Vagina (tissue), 2 donors: ENCODE measurements at regions not wholly inside any gene's neighbourhood (a gene's known extent, or its start where the extent isn't known, plus 50 kb on each side); places are given as distances from the start of the nearest gene placed in this dataset.

Experiments used
- POLR2A ChIP-seq, 2 donors: fragments of 450-650 bp; IDR thresholded peaks; one replicate each; pipeline ENCODE4 v1.6.1; 2017; ENCODE audit warnings: antibody characterized with exemption in 2 of 2, mild to moderate bottlenecking in 2 of 2, moderate library complexity in 2 of 2
- POLR2AphosphoS5 ChIP-seq, 2 donors: sonication (generic); formaldehyde crosslinking; IDR thresholded peaks; one replicate each; pipeline ENCODE4 v1.9.0; 2017; ENCODE audit warnings: antibody characterized with exemption in 2 of 2, mild to moderate bottlenecking in 2 of 2, low read depth in 1 of 2; ENCODE audit not compliant: insufficient read depth in 1 of 2
- TF ChIP-seq, protein P1 (sequence below), 3 experiments: fragments of 450-650 bp in 2 of 3; fragments of 200-600 bp in 1 of 3; sonication (generic) in 1 of 3; IDR thresholded peaks; one replicate each; pipeline ENCODE4 v1.5.1; 2017 to 2019; ENCODE audit warnings: antibody characterized with exemption in 3 of 3, mild to moderate bottlenecking in 2 of 3, moderate library complexity in 2 of 3

GRCh38 chr20:46814366-46815232 is 80.0 kb upstream of the EYA2 start:
- TF ChIP-seq, protein P1, sequence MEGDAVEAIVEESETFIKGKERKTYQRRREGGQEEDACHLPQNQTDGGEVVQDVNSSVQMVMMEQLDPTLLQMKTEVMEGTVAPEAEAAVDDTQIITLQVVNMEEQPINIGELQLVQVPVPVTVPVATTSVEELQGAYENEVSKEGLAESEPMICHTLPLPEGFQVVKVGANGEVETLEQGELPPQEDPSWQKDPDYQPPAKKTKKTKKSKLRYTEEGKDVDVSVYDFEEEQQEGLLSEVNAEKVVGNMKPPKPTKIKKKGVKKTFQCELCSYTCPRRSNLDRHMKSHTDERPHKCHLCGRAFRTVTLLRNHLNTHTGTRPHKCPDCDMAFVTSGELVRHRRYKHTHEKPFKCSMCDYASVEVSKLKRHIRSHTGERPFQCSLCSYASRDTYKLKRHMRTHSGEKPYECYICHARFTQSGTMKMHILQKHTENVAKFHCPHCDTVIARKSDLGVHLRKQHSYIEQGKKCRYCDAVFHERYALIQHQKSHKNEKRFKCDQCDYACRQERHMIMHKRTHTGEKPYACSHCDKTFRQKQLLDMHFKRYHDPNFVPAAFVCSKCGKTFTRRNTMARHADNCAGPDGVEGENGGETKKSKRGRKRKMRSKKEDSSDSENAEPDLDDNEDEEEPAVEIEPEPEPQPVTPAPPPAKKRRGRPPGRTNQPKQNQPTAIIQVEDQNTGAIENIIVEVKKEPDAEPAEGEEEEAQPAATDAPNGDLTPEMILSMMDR (IDR thresholded peaks at IDR 0.05) = no peak
- TF ChIP-seq POLR2A (IDR thresholded peaks at IDR 0.05) = no peak
- no peak for TF ChIP-seq POLR2AphosphoS5 (IDR thresholded peaks at IDR 0.05; ENCODE audit: insufficient read depth in 1 of 2, low read depth in 1 of 2)
